Endodermal cell (in vitro differentiated cells): ENCODE measurements at regions not wholly inside any gene's neighbourhood (a gene's known extent, or its start where the extent isn't known, plus 50 kb on each side); places are given as distances from the start of the nearest gene placed in this dataset.

ENCODE experiments used
- DNase-seq: peaks from one replicate; pipeline ENCODE4 v3.0.0-alpha.2; 2017
- H3K27ac ChIP-seq: 2 replicates; pipeline ENCODE4 v1.5.1; 2013; ENCODE audit warnings: mild to moderate bottlenecking, low read depth, low read length, moderate library complexity
- H3K27me3 ChIP-seq: 2 replicates; pipeline ENCODE4 v1.6.1; 2013; ENCODE audit warnings: mild to moderate bottlenecking, low read length, moderate library complexity; ENCODE audit not compliant: insufficient read depth, control insufficient read depth, poor library complexity, severe bottlenecking
- H3K36me3 ChIP-seq: 2 replicates; pipeline ENCODE4 v1.7.0; 2013; ENCODE audit warnings: mild to moderate bottlenecking, low read length, moderate library complexity; ENCODE audit not compliant: control insufficient read depth, insufficient read depth
- H3K4me1 ChIP-seq: one replicate; pipeline ENCODE4 v1.7.0; 2013; ENCODE audit warnings: low read length; ENCODE audit not compliant: control insufficient read depth, insufficient read depth
- H3K4me3 ChIP-seq: 2 replicates; pipeline ENCODE4 v1.5.1; 2013; ENCODE audit warnings: mild to moderate bottlenecking, low read length, moderate library complexity
- H3K9ac ChIP-seq: 2 replicates; pipeline ENCODE4 v1.6.1; 2013; ENCODE audit warnings: mild to moderate bottlenecking, low read length, moderate library complexity; ENCODE audit not compliant: poor library complexity, severe bottlenecking; ENCODE audit errors: extremely low read depth
- H3K9me3 ChIP-seq: 2 replicates; pipeline ENCODE4 v1.6.1; 2013; ENCODE audit warnings: mild to moderate bottlenecking, low read length, moderate library complexity; ENCODE audit not compliant: control insufficient read depth
- H3K27ac Mint-ChIP-seq: 2 replicates; pipeline ENCODE4 v1.8.0; 2020; ENCODE audit warnings: mixed read lengths
- H3K27me3 Mint-ChIP-seq: 2 replicates; pipeline ENCODE4 v1.8.0; 2021; ENCODE audit warnings: mild to moderate bottlenecking, mixed read lengths; ENCODE audit not compliant: insufficient read depth
- H3K36me3 Mint-ChIP-seq: 2 replicates; pipeline ENCODE4 v1.8.0; 2020; ENCODE audit warnings: low read depth, mixed read lengths
- H3K4me1 Mint-ChIP-seq: 2 replicates; pipeline ENCODE4 v1.8.0; 2020; ENCODE audit warnings: mixed read lengths
- H3K4me3 Mint-ChIP-seq: 2 replicates; pipeline ENCODE4 v1.8.0; 2020; ENCODE audit warnings: mild to moderate bottlenecking, moderate library complexity, mixed read lengths
- H3K9me3 Mint-ChIP-seq: 2 replicates; pipeline ENCODE4 v1.8.0; 2020; ENCODE audit warnings: mild to moderate bottlenecking, mixed read lengths
- WGBS, 2 experiments: methylation state at CpG; one replicate each; pipeline versions ENCODE4 v1.1.5 to v1.1.7; 2013; ENCODE audit warnings: missing lambda C conversion rate in 2 of 2, mixed read lengths in 1 of 2; ENCODE audit not compliant: insufficient coverage in 1 of 2, insufficient read length in 1 of 2; 5-methylcytosine and 5-hydroxymethylcytosine counted together
- TF ChIP-seq, protein P1 (sequence below): fragments of 200-600 bp; sonication (generic); conservative IDR thresholded peaks from 2 replicates; pipeline ENCODE4 v1.5.0; 2021; ENCODE audit warnings: antibody characterized with exemption, mild to moderate bottlenecking

DNA sequence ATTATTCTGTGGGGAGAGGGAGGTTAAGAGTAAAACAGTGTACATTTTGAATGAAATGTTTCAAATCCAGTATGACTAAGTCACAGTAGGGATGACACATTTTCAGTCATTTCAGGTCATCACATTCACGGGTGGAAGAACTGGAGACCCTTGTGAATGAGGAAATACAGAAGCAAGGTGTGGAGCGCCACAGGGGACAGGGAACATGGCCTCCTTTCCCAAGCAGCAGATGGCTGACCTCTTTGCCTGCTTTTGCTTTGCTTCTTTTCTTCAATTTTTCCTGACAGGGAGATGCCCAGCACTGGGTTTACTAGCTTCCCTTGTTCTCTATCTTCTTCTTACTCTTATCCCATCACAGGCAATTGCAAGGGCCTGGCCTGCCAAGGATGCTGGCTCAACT lies 278.9 kb upstream of the DLGAP1 start:
- no peaks in the 10 kb centered on the region for H3K9me3 Mint-ChIP-seq
- H3K27me3 Mint-ChIP-seq, result no peaks in the 10 kb centered on the region
- no peak overlapping the region for H3K27ac Mint-ChIP-seq

DNA sequence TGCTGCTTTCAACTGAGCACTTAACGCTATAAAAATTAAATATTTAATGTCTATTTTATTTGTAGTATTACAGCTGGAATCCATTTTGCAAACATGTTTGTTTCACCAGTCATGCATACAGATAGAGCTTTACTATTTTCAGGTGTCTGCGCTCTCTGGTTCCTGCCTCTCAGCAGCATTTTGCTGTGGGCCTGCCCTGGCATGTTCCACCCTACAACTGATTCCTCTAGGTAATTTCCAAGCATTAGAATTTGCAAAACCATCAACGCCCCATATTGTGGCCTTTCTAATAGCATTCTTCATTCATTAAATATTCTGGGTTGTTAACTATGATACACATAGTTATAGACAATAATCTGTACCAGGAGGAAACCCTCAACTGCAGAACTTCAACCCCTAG lies 266.4 kb upstream of the DLGAP1 start:
- no peak overlapping the region for H3K4me3 Mint-ChIP-seq
- Histone ChIP-seq H3K9ac (no peak overlapping the region), H3K36me3 (no peaks in the 10 kb centered on the region), H3K27ac (no peak overlapping the region), H3K4me3 (no peak overlapping the region), H3K9me3 (no peaks in the 10 kb centered on the region), H3K27me3 (no peaks in the 10 kb centered on the region), H3K4me1 (peaks cover 2% of the 10 kb centered on the region)
- H3K9me3 Mint-ChIP-seq, result no peaks in the 10 kb centered on the region
- no peaks in the 10 kb centered on the region for H3K36me3 Mint-ChIP-seq
- H3K27ac Mint-ChIP-seq, result no peak overlapping the region
- TF ChIP-seq, protein P1, sequence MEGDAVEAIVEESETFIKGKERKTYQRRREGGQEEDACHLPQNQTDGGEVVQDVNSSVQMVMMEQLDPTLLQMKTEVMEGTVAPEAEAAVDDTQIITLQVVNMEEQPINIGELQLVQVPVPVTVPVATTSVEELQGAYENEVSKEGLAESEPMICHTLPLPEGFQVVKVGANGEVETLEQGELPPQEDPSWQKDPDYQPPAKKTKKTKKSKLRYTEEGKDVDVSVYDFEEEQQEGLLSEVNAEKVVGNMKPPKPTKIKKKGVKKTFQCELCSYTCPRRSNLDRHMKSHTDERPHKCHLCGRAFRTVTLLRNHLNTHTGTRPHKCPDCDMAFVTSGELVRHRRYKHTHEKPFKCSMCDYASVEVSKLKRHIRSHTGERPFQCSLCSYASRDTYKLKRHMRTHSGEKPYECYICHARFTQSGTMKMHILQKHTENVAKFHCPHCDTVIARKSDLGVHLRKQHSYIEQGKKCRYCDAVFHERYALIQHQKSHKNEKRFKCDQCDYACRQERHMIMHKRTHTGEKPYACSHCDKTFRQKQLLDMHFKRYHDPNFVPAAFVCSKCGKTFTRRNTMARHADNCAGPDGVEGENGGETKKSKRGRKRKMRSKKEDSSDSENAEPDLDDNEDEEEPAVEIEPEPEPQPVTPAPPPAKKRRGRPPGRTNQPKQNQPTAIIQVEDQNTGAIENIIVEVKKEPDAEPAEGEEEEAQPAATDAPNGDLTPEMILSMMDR, result no peak
- H3K4me1 Mint-ChIP-seq, result peaks cover 3% of the 10 kb centered on the region
- no peak for DNase-seq
- H3K27me3 Mint-ChIP-seq, result no peaks in the 10 kb centered on the region
- WGBS, 2 experiments, result 80 to 100% methylated on average over 1 to 2 of the region's 3 CpGs

More for the DNA sequence above, 278.9 kb upstream of the DLGAP1 start:
- TF ChIP-seq, protein P1, result no peak
- Histone ChIP-seq H3K36me3 (no peaks in the 10 kb centered on the region), H3K27ac (no peak overlapping the region), H3K4me1 (no peaks in the 10 kb centered on the region), H3K27me3 (peaks cover 6% of the 10 kb centered on the region), H3K9ac (no peak overlapping the region), H3K4me3 (no peak overlapping the region), H3K9me3 (no peaks in the 10 kb centered on the region)
- 90 to 100% methylated on average over 2 of the region's 2 CpGs for WGBS, 2 experiments
- H3K36me3 Mint-ChIP-seq, result no peaks in the 10 kb centered on the region
- no peak for DNase-seq
- H3K4me3 Mint-ChIP-seq, result no peak overlapping the region
- peaks cover 2% of the 10 kb centered on the region for H3K4me1 Mint-ChIP-seq

DNA sequence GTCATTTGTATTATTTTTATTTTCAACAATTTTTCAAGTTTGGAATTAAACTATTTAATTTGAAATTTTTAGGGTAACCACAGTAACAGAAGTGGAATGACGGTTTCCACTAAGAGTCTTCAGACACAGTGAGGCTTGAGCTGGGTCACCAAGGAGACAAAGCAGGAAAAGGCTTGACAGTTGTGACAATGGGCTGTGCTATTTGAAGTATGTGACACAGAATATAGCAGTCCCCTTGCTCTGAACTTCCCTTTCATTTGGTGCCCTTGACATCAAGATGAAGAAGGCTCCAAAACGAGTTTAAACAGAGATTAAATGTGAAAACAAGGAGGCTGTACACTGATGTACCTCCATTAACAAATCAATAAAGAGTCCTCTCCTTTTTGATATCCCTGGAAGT lies 265.4 kb upstream of the DLGAP1 start:
- no peak overlapping the region for H3K4me3 ChIP-seq
- TF ChIP-seq, protein P1, result no peak
- H3K36me3 ChIP-seq, result no peaks in the 10 kb centered on the region
- H3K36me3 Mint-ChIP-seq, result no peaks in the 10 kb centered on the region
- H3K4me1 ChIP-seq, result peaks cover 2% of the 10 kb centered on the region
- 49 to 80% methylated on average over 2 of the region's 2 CpGs for WGBS, 2 experiments
- peak; percentile 58 for DNase-seq
- no peak overlapping the region for H3K9ac ChIP-seq
- no peaks in the 10 kb centered on the region for H3K27me3 Mint-ChIP-seq
- H3K27me3 ChIP-seq, result no peaks in the 10 kb centered on the region
- no peak overlapping the region for H3K27ac Mint-ChIP-seq
- H3K9me3 ChIP-seq, result no peaks in the 10 kb centered on the region
- peak overlapping the region; percentile 21 for H3K27ac ChIP-seq
- H3K9me3 Mint-ChIP-seq, result no peaks in the 10 kb centered on the region
- peaks cover 3% of the 10 kb centered on the region for H3K4me1 Mint-ChIP-seq
- H3K4me3 Mint-ChIP-seq, result no peak overlapping the region
